H1 (cell line): ENCODE measurements at regions not wholly inside any gene's neighbourhood (a gene's known extent, or its start where the extent isn't known, plus 50 kb on each side); places are given as distances from the start of the nearest gene placed in this dataset.

ENCODE experiments used
- CTCF ChIA-PET: fragments of 300-600 bp; sonication (Branson Sonifier 250); formaldehyde crosslinking; loops from one replicate; lab custom pipeline; 2021; ENCODE audit not compliant: partially characterized antibody; lab: Charles Lee
- POLR2A ChIA-PET: fragments of 300-600 bp; sonication (Branson Sonifier 250); formaldehyde crosslinking; loops from one replicate; lab custom pipeline; 2021; ENCODE audit warnings: inconsistent platforms; ENCODE audit not compliant: partially characterized antibody; lab: Charles Lee
- DNase-seq, 2 experiments: peaks; one replicate each; pipeline versions ENCODE4 v3.0.0 to v3.0.0-alpha.2; 2010 to 2022; ENCODE audit warnings: low spot score in 2 of 2, low read depth in 1 of 2, mixed read lengths in 1 of 2
- FAIRE-seq: peaks from 2 replicates; lab custom pipeline; 2011; peaks lifted over from hg19 to GRCh38; lab: Jason Lieb, UNC
- H2AFZ ChIP-seq: 2 replicates; pipeline ENCODE4 v1.8.1; 2012; ENCODE audit warnings: low read length, inconsistent platforms
- H2AK5ac ChIP-seq: 2 replicates; pipeline ENCODE4 v1.6.1; 2013; ENCODE audit warnings: low read depth, low read length
- H2BK120ac ChIP-seq: replicated peaks from 2 replicates; pipeline ENCODE3; 2013; ENCODE audit warnings: low read depth, low read length, inconsistent platforms
- H2BK12ac ChIP-seq: 2 replicates; pipeline ENCODE4 v1.6.1; 2013; ENCODE audit warnings: low read depth, low read length
- H2BK15ac ChIP-seq: 2 replicates; pipeline ENCODE4 v1.6.1; 2013; ENCODE audit warnings: low read length
- H2BK20ac ChIP-seq: 2 replicates; pipeline ENCODE4 v1.6.1; 2013; ENCODE audit warnings: low read length
- H2BK5ac ChIP-seq: 2 replicates; pipeline ENCODE4 v1.6.1; 2013; ENCODE audit warnings: low read depth, low read length
- H3K14ac ChIP-seq: 2 replicates; pipeline ENCODE4 v1.6.1; 2013; ENCODE audit warnings: inconsistent platforms; ENCODE audit not compliant: insufficient read length
- H3K18ac ChIP-seq: 2 replicates; pipeline ENCODE4 v1.6.1; 2013; ENCODE audit warnings: low read length; ENCODE audit errors: extremely low read depth
- H3K23ac ChIP-seq: 2 replicates; pipeline ENCODE4 v1.6.1; 2013; ENCODE audit warnings: inconsistent platforms; ENCODE audit not compliant: insufficient read length
- H3K23me2 ChIP-seq: 2 replicates; pipeline ENCODE4 v1.6.1; 2013; ENCODE audit warnings: low read depth, low read length
- H3K27ac ChIP-seq: 2 replicates; pipeline ENCODE4 v1.6.1; 2011; ENCODE audit warnings: low read depth, low read length, inconsistent platforms
- H3K27me3 ChIP-seq, 4 experiments: replicated peaks in 1 of 4; 1 replicate in 1 of 4; 2 replicates in 3 of 4; pipeline versions ENCODE4 v1.6.1 to v1.8.1; 2011 to 2013; ENCODE audit warnings: low read length in 3 of 4, mild to moderate bottlenecking in 3 of 4, inconsistent platforms in 2 of 4, mixed read lengths in 2 of 4, moderate library complexity in 1 of 4; ENCODE audit not compliant: control insufficient read depth in 3 of 4, insufficient read depth in 3 of 4; ENCODE audit errors: extremely low read depth in 1 of 4
- H3K36me3 ChIP-seq, 4 experiments: 2 replicates each; pipeline versions ENCODE4 v1.6.1 to v1.8.1; 2011 to 2013; ENCODE audit warnings: mild to moderate bottlenecking in 4 of 4, low read length in 3 of 4, moderate library complexity in 2 of 4, control low read depth in 1 of 4, inconsistent platforms in 1 of 4; ENCODE audit not compliant: insufficient read depth in 4 of 4, control insufficient read depth in 2 of 4
- H3K4ac ChIP-seq: replicated peaks from 2 replicates; pipeline ENCODE3; 2013; ENCODE audit warnings: low read length, low read depth, mixed read lengths, inconsistent platforms; ENCODE audit not compliant: insufficient read length
- H3K4me1 ChIP-seq, 4 experiments: replicated peaks in 1 of 4; 1 replicate in 1 of 4; 2 replicates in 3 of 4; pipeline versions ENCODE4 v1.6.1 to v1.8.1; 2011 to 2013; ENCODE audit warnings: low read length in 3 of 4, inconsistent platforms in 2 of 4, mixed read lengths in 1 of 4; ENCODE audit not compliant: insufficient read depth in 4 of 4, control insufficient read depth in 3 of 4
- H3K4me2 ChIP-seq, 2 experiments: 2 replicates each; pipeline versions ENCODE4 v1.6.1 to v1.8.1; 2011 to 2013; ENCODE audit warnings: low read depth in 2 of 2, low read length in 2 of 2, control low read depth in 1 of 2, inconsistent platforms in 1 of 2, mild to moderate bottlenecking in 1 of 2; ENCODE audit not compliant: insufficient read depth in 1 of 2
- H3K4me3 ChIP-seq, 4 experiments: fragments of 200-600, 300-600 bp in 1 of 4; sonication (generic), shearing (Covaris generic), sonication (Bioruptor Twin) in 1 of 4; 2 replicates each; pipeline versions ENCODE4 v1.5.1 to v1.8.1; 2011 to 2016; ENCODE audit warnings: low read length in 4 of 4, low read depth in 3 of 4, control low read depth in 2 of 4, inconsistent platforms in 2 of 4, mild to moderate bottlenecking in 2 of 4, mixed read lengths in 1 of 4, moderate library complexity in 1 of 4; ENCODE audit not compliant: insufficient read depth in 2 of 4; ENCODE audit errors: extremely low read depth in 1 of 4
- H3K56ac ChIP-seq: replicated peaks from 2 replicates; pipeline ENCODE3; 2013; ENCODE audit warnings: low read depth, mild to moderate bottlenecking, mixed read lengths, low read length, inconsistent platforms; ENCODE audit not compliant: insufficient read length
- H3K79me1 ChIP-seq: 2 replicates; pipeline ENCODE4 v1.6.1; 2013; ENCODE audit warnings: low read depth, low read length, control low read depth
- H3K79me2 ChIP-seq, 2 experiments: 2 replicates each; pipeline versions ENCODE4 v1.6.1 to v1.8.1; 2012 to 2013; ENCODE audit warnings: low read length in 2 of 2, mild to moderate bottlenecking in 2 of 2, inconsistent platforms in 1 of 2; ENCODE audit not compliant: insufficient read depth in 2 of 2, control insufficient read depth in 1 of 2
- H3K9ac ChIP-seq, 4 experiments: replicated peaks in 1 of 4; 1 replicate in 1 of 4; 2 replicates in 3 of 4; pipeline versions ENCODE4 v1.6.1 to v1.8.1; 2011 to 2013; ENCODE audit warnings: low read depth in 3 of 4, low read length in 3 of 4, control low read depth in 2 of 4, mild to moderate bottlenecking in 2 of 4, moderate library complexity in 2 of 4, inconsistent platforms in 1 of 4; ENCODE audit errors: extremely low read depth in 1 of 4
- H3K9me3 ChIP-seq, 2 experiments: 2 replicates each; pipeline versions ENCODE4 v1.6.1 to v1.8.1; 2012 to 2013; ENCODE audit warnings: mild to moderate bottlenecking in 2 of 2, moderate library complexity in 2 of 2, control low read depth in 1 of 2, inconsistent platforms in 1 of 2, low read depth in 1 of 2, low read length in 1 of 2, mixed read lengths in 1 of 2; ENCODE audit not compliant: insufficient read depth in 2 of 2
- H4K20me1 ChIP-seq, 2 experiments: replicated peaks in 1 of 2; 2 replicates each; pipeline versions ENCODE3 to v1.8.1; 2011 to 2013; ENCODE audit warnings: inconsistent platforms in 2 of 2, low read length in 2 of 2, mild to moderate bottlenecking in 1 of 2; ENCODE audit not compliant: insufficient read depth in 2 of 2, control insufficient read depth in 1 of 2
- H4K5ac ChIP-seq: 2 replicates; pipeline ENCODE4 v1.6.1; 2013; ENCODE audit warnings: low read length, low read depth, mixed read lengths, inconsistent platforms; ENCODE audit not compliant: insufficient read length
- H4K8ac ChIP-seq: 2 replicates; pipeline ENCODE4 v1.8.0; 2013; ENCODE audit warnings: mild to moderate bottlenecking, moderate library complexity, low read length, inconsistent platforms; ENCODE audit not compliant: insufficient read depth; ENCODE audit errors: extremely low read depth
- H4K91ac ChIP-seq: replicated peaks from 2 replicates; pipeline ENCODE3; 2013; ENCODE audit warnings: low read length, mixed read lengths, inconsistent platforms; ENCODE audit not compliant: insufficient read length
- CREB1 ChIP-seq: IDR thresholded peaks from 2 replicates; pipeline ENCODE4 v1.6.1; 2012; ENCODE audit warnings: inconsistent platforms
- KDM4A ChIP-seq: IDR thresholded peaks from one replicate; pipeline ENCODE4 v1.7.1; 2012; ENCODE audit warnings: low read depth, mild to moderate bottlenecking, moderate library complexity, low read length, inconsistent platforms; ENCODE audit not compliant: severe bottlenecking
- NRF1 ChIP-seq: IDR thresholded peaks from 2 replicates; pipeline ENCODE4 v1.6.1; 2011; ENCODE audit warnings: mild to moderate bottlenecking, low read depth, low read length, improper control_type of control experiment
- PHF8 ChIP-seq: fragments of 200-600 bp; sonication (generic); conservative IDR thresholded peaks from 2 replicates; pipeline ENCODE4 v1.7.1; 2012; ENCODE audit warnings: low read depth, mild to moderate bottlenecking, inconsistent platforms, low read length, moderate library complexity
- POU5F1 ChIP-seq: IDR thresholded peaks from 2 replicates; pipeline ENCODE4 v1.6.1; 2011; ENCODE audit warnings: low read depth, mild to moderate bottlenecking, low read length, moderate library complexity
- SIRT6 ChIP-seq: IDR thresholded peaks from one replicate; pipeline ENCODE4 v1.7.1; 2012; ENCODE audit warnings: low read length, inconsistent platforms
- TAF7 ChIP-seq: optimal IDR thresholded peaks from 2 replicates; pipeline ENCODE3; 2011; ENCODE audit warnings: low read depth, mild to moderate bottlenecking, inconsistent platforms, low read length, moderate library complexity, borderline replicate concordance
- TEAD4 ChIP-seq: IDR thresholded peaks from 2 replicates; pipeline ENCODE4 v1.6.1; 2012; ENCODE audit warnings: low read depth, low read length, inconsistent platforms, mixed read lengths
- WGBS, 2 experiments: shearing (Covaris generic) in 1 of 2; methylation state at CpG; one replicate each; pipeline versions ENCODE4 v1.1.6 to v1.1.7; 2013 to 2015; ENCODE audit warnings: low lambda C conversion rate in 2 of 2, mixed read lengths in 2 of 2, inconsistent platforms in 1 of 2, low coverage in 1 of 2, missing lambda C conversion rate in 1 of 2; ENCODE audit not compliant: insufficient replicate concordance in 2 of 2, insufficient coverage in 1 of 2, insufficient read length in 1 of 2; ENCODE audit errors: extremely low coverage in 1 of 2, missing lambda C conversion rate in 1 of 2; 5-methylcytosine and 5-hydroxymethylcytosine counted together

GRCh38 chr2:120880381-120880780 is 144.7 kb downstream of the GLI2 start:
- Histone ChIP-seq H4K91ac (no peak overlapping the region), H3K4me2 (no peak overlapping the region), H3K23me2 (no peaks in the 10 kb centered on the region; the same call in 1 of the 2 replicates), H2BK120ac (no peak overlapping the region), H3K14ac (no peak overlapping the region), H3K27ac (no peak overlapping the region), H3K36me3 (no peaks in the 10 kb centered on the region), H2BK15ac (no peak overlapping the region), H3K18ac (no peak overlapping the region), H3K9me3 (no peaks in the 10 kb centered on the region), H3K27me3 (no peaks in the 10 kb centered on the region), H3K79me2 (peaks cover 0 to 68% of the 10 kb centered on the region in 2 experiments; a peak in 2 of 4 replicates), H2BK5ac (no peak overlapping the region), H4K5ac (no peak overlapping the region), H3K79me1 (peaks cover 10% of the 10 kb centered on the region; the same call in 1 of the 2 replicates), H2BK20ac (no peak overlapping the region), H2AFZ (no peak overlapping the region), H3K56ac (no peak overlapping the region), H3K4me3 (no peak overlapping the region), H3K23ac (no peak overlapping the region), H2AK5ac (no peak overlapping the region), H2BK12ac (no peak overlapping the region), H3K4me1 (peaks cover 0 to 9% (median 6%) of the 10 kb centered on the region in 4 experiments; a peak in 5 of 7 replicates), H3K9ac (no peak overlapping the region), H4K8ac (no peak overlapping the region), H4K20me1 (peaks cover 12 to 20% of the 10 kb centered on the region in 2 experiments), H3K4ac (no peak overlapping the region)
- no peak for FAIRE-seq
- ChIA-PET CTCF (interaction anchor here (0.7 to 17.5 kb wide), 15 partner anchors 9 to 191 kb away, joined by 3 to 158 read pairs (median 4); no protein-coding TSS in a partner anchor), POLR2A (interaction anchor here (0.8 to 1.3 kb wide), 3 partner anchors 12 to 78 kb away, joined by 4 read pairs; no protein-coding TSS in a partner anchor)
- TF ChIP-seq TEAD4 (no peak), KDM4A (no peak), TAF7 (no peak), PHF8 (no peak), SIRT6 (no peak), CREB1 (no peak), POU5F1 (no peak), NRF1 (no peak)
- 79% methylated on average over 7 of the region's 7 CpGs; no CpG with 5 or more reads in 1 of the 2 experiments for WGBS, 2 experiments
- no peak for DNase-seq
